Neural progenitor cell (in vitro differentiated cells): ENCODE measurements at regions not wholly inside any gene's neighbourhood (a gene's known extent, or its start where the extent isn't known, plus 50 kb on each side); places are given as distances from the start of the nearest gene placed in this dataset.

Source experiments
- DNase-seq: peaks from one replicate; pipeline ENCODE4 v3.0.0-alpha.2; 2016; ENCODE audit warnings: low spot score
- H2AFZ ChIP-seq: fragments of 200-600 bp; sonication (generic); replicated peaks from 2 replicates; pipeline ENCODE4 v1.6.1; 2016; ENCODE audit warnings: antibody characterized with exemption
- H3F3A ChIP-seq: fragments of 200-600 bp; sonication (generic); 2 replicates; pipeline ENCODE4 v1.6.1; 2016; ENCODE audit warnings: antibody characterized with exemption, low read depth
- H3K27ac ChIP-seq: fragments of 200-600 bp; sonication (generic); 2 replicates; pipeline ENCODE4 v1.5.1; 2016; ENCODE audit warnings: mild to moderate bottlenecking
- H3K27me3 ChIP-seq: fragments of 200-600 bp; sonication (generic); 2 replicates; pipeline ENCODE4 v1.6.1; 2016; ENCODE audit warnings: mild to moderate bottlenecking, moderate library complexity
- H3K36me3 ChIP-seq: fragments of 200-600 bp; sonication (generic); 2 replicates; pipeline ENCODE4 v1.5.1; 2016
- H3K4me1 ChIP-seq: fragments of 200-600 bp; sonication (generic); 2 replicates; pipeline ENCODE4 v1.6.1; 2016; ENCODE audit warnings: mixed run types
- H3K4me2 ChIP-seq: fragments of 200-600 bp; sonication (generic); 2 replicates; pipeline ENCODE4 v1.6.1; 2016
- H3K4me3 ChIP-seq: fragments of 200-600 bp; sonication (generic); 2 replicates; pipeline ENCODE4 v1.5.1; 2016
- H3K79me2 ChIP-seq: fragments of 200-600 bp; sonication (generic); 2 replicates; pipeline ENCODE4 v1.6.1; 2016; ENCODE audit warnings: low read depth
- H3K9ac ChIP-seq: fragments of 200-600 bp; sonication (generic); 2 replicates; pipeline ENCODE4 v1.6.1; 2016
- H3K9me3 ChIP-seq: fragments of 200-600 bp; sonication (generic); 2 replicates; pipeline ENCODE4 v1.5.1; 2016; ENCODE audit warnings: low read depth
- H4K20me1 ChIP-seq: fragments of 200-600 bp; sonication (generic); 2 replicates; pipeline ENCODE4 v1.6.1; 2016; ENCODE audit warnings: low read depth
- H3K27ac Mint-ChIP-seq: 3 replicates; pipeline ENCODE4 v1.8.0; 2021; ENCODE audit warnings: mixed read lengths
- H3K27me3 Mint-ChIP-seq: 2 replicates; pipeline ENCODE4 v1.8.0; 2022; ENCODE audit warnings: low read depth, mild to moderate bottlenecking, inconsistent platforms, moderate library complexity, mixed read lengths; ENCODE audit not compliant: insufficient read depth
- H3K36me3 Mint-ChIP-seq: 3 replicates; pipeline ENCODE4 v1.8.0; 2021; ENCODE audit warnings: mixed read lengths
- H3K4me1 Mint-ChIP-seq: 3 replicates; pipeline ENCODE4 v1.8.0; 2021; ENCODE audit warnings: mixed read lengths
- H3K4me3 Mint-ChIP-seq: 3 replicates; pipeline ENCODE4 v1.8.0; 2021; ENCODE audit warnings: mild to moderate bottlenecking, moderate library complexity, mixed read lengths
- H3K9me3 Mint-ChIP-seq: 3 replicates; pipeline ENCODE4 v1.8.0; 2020; ENCODE audit warnings: mixed read lengths
- EZH2 ChIP-seq: fragments of 200-600 bp; sonication (generic); IDR thresholded peaks from 2 replicates; pipeline ENCODE4 v1.6.1; 2017; ENCODE audit warnings: antibody characterized with exemption, mild to moderate bottlenecking, moderate library complexity
- EZH2phosphoT487 ChIP-seq: fragments of 200-600 bp; sonication (generic); IDR thresholded peaks from 2 replicates; pipeline ENCODE4 v1.6.1; 2017; ENCODE audit warnings: antibody characterized with exemption
- TF ChIP-seq, protein P1 (sequence below): fragments of 200-600 bp; sonication (generic); IDR thresholded peaks from 2 replicates; pipeline ENCODE4 v1.5.1; 2017; ENCODE audit warnings: antibody characterized with exemption, mild to moderate bottlenecking

DNA sequence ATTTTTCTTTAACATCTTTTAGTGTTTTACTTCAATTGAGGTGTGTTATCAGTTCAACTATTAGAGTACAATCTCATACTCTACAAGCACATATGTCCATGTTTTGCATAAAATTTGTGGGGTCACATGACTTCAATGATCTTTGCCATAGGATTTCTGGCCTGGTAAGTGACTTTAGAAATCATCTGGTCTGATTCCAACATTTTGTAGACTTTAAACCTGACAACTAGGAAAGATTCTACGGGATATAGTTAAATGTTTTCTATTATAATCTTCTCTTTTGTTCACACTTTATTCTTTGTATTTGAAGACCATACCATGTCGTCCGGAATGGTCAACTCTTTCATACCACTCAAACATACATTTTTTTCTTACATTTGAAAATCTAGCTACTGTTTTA, 62.0 kb upstream of the NEUROD1 start:
- Histone ChIP-seq H3K9ac (no peak overlapping the region), H3K9me3 (no peaks in the 10 kb centered on the region), H3K4me2 (no peak overlapping the region), H3K79me2 (no peaks in the 10 kb centered on the region), H3K36me3 (no peaks in the 10 kb centered on the region), H3K4me3 (no peak overlapping the region), H2AFZ (peak overlapping the region; percentile 51), H3K27me3 (no peaks in the 10 kb centered on the region), H3K4me1 (no peaks in the 10 kb centered on the region), H3K27ac (no peak overlapping the region), H3F3A (no peaks in the 10 kb centered on the region), H4K20me1 (no peaks in the 10 kb centered on the region)
- H3K27ac Mint-ChIP-seq = no peak overlapping the region
- H3K4me1 Mint-ChIP-seq = no peaks in the 10 kb centered on the region
- H3K36me3 Mint-ChIP-seq = no peaks in the 10 kb centered on the region
- no peak overlapping the region for H3K4me3 Mint-ChIP-seq
- DNase-seq = no peak
- TF ChIP-seq, protein P1, sequence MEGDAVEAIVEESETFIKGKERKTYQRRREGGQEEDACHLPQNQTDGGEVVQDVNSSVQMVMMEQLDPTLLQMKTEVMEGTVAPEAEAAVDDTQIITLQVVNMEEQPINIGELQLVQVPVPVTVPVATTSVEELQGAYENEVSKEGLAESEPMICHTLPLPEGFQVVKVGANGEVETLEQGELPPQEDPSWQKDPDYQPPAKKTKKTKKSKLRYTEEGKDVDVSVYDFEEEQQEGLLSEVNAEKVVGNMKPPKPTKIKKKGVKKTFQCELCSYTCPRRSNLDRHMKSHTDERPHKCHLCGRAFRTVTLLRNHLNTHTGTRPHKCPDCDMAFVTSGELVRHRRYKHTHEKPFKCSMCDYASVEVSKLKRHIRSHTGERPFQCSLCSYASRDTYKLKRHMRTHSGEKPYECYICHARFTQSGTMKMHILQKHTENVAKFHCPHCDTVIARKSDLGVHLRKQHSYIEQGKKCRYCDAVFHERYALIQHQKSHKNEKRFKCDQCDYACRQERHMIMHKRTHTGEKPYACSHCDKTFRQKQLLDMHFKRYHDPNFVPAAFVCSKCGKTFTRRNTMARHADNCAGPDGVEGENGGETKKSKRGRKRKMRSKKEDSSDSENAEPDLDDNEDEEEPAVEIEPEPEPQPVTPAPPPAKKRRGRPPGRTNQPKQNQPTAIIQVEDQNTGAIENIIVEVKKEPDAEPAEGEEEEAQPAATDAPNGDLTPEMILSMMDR = no peak
- no peak for TF ChIP-seq EZH2
- no peak for TF ChIP-seq EZH2phosphoT487
- peaks cover 7% of the 10 kb centered on the region for H3K9me3 Mint-ChIP-seq
- no peaks in the 10 kb centered on the region for H3K27me3 Mint-ChIP-seq

DNA sequence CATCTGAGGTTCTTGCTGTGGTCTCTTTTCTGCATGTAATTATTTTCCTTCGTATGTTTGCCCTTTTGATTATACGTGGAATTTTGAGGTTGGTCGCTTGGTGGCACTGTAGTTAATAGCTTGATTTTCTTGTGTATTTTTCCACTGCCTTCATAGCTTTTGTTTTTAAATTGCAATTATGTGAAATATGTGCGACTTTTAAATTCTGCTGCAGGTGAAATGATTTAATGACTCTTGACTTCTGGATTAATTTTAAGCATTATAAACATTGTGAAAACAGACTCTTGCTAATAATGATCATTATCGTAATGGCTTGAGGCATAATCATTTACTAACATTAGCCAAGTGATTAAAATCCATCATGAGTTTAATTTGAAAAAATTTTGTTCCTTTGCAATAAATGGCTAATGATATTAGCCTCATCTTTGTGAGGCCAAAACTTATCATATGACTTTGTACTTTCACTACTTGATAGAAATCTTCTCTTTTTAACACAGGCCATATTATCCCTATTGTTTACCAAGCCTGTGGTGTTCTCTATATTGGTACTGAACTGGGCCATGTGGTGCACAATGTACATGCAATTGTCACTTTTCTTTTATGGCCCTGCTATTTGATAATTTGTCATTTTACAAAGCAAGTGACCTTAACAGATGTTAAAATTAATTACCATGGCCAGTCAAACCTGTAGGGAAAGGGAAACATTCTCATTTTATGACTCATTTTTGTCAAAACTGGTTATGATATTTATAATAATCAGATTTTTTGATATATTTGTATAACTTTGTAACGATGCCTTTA, 62.8 kb upstream of the NEUROD1 start:
- peak; percentile 50 for DNase-seq
- TF ChIP-seq EZH2phosphoT487 = no peak
- TF ChIP-seq, protein P1 = peak; percentile 76

DNA sequence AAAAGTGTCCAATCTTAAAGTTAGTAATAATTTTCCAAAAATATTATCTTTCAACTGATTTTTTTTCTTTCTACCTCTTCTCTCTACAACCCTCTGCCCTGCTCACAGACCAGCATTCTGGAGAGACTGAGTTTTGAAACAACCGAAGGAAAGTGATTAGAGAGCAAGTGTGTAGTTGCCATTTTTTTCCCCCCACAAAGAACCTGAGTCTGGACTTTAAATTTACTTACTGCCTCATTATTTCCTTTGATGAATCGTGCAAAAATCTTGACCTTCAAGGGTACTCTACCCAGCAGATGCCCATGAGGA, 63.4 kb upstream of the NEUROD1 start:
- no peaks in the 10 kb centered on the region for H3K9me3 ChIP-seq
- H3K4me3 Mint-ChIP-seq = no peak overlapping the region
- H4K20me1 ChIP-seq = no peaks in the 10 kb centered on the region
- H3K27me3 ChIP-seq = no peaks in the 10 kb centered on the region
- no peak overlapping the region for H3K4me2 ChIP-seq
- no peaks in the 10 kb centered on the region for H3K79me2 ChIP-seq
- H3K4me3 ChIP-seq = no peak overlapping the region
- H3K9ac ChIP-seq = no peak overlapping the region
- no peak for TF ChIP-seq EZH2
- TF ChIP-seq, protein P1 = no peak
- no peak for TF ChIP-seq EZH2phosphoT487
- no peak for DNase-seq
- H3K9me3 Mint-ChIP-seq = peaks cover 15% of the 10 kb centered on the region
- H3K36me3 ChIP-seq = no peaks in the 10 kb centered on the region
- peaks cover 1% of the 10 kb centered on the region for H3K36me3 Mint-ChIP-seq
- H3F3A ChIP-seq = no peaks in the 10 kb centered on the region
- no peak overlapping the region for H3K27ac Mint-ChIP-seq
- H3K27ac ChIP-seq = no peak overlapping the region
- H3K4me1 ChIP-seq = no peaks in the 10 kb centered on the region
- no peaks in the 10 kb centered on the region for H3K27me3 Mint-ChIP-seq
- no peak overlapping the region for H2AFZ ChIP-seq
- no peaks in the 10 kb centered on the region for H3K4me1 Mint-ChIP-seq

More for the DNA sequence above, 62.8 kb upstream of the NEUROD1 start:
- Histone ChIP-seq H2AFZ (peak overlapping the region; percentile 51), H3K9me3 (no peaks in the 10 kb centered on the region), H3K27me3 (no peaks in the 10 kb centered on the region), H3K4me2 (no peak overlapping the region), H3F3A (no peaks in the 10 kb centered on the region), H3K27ac (no peak overlapping the region), H3K9ac (no peak overlapping the region), H3K36me3 (no peaks in the 10 kb centered on the region), H3K4me1 (no peaks in the 10 kb centered on the region), H3K79me2 (no peaks in the 10 kb centered on the region), H3K4me3 (no peak overlapping the region), H4K20me1 (no peaks in the 10 kb centered on the region)
- H3K4me3 Mint-ChIP-seq = no peak overlapping the region
- H3K27ac Mint-ChIP-seq = no peak overlapping the region
- H3K4me1 Mint-ChIP-seq = no peaks in the 10 kb centered on the region
- H3K36me3 Mint-ChIP-seq = peaks cover 1% of the 10 kb centered on the region
- peaks cover 10% of the 10 kb centered on the region for H3K9me3 Mint-ChIP-seq
- no peaks in the 10 kb centered on the region for H3K27me3 Mint-ChIP-seq
